Activated T-helper 2 cell treated with anti-CD3 and anti-CD28 coated beads, Interferon-gamma antibody, Interleukin-2, Interleukin-4, amounts not matched to agents 10 μg/mL and 5 μg/mL and 100 μg/mL, durations not matched to agents 14 hours and 24 hours and 36 hours (primary cell): ENCODE measurements at regions not wholly inside any gene's neighbourhood (a gene's known extent, or its start where the extent isn't known, plus 50 kb on each side); places are given as distances from the start of the nearest gene placed in this dataset.
"Not testable (repeated sequence)": the region's sequence is repeated elsewhere in the genome, so short reads cannot be mapped to it uniquely, and the experiment has no call there.

ENCODE experiments used
- DNase-seq: peaks from one replicate; pipeline ENCODE4 v3.0.0; 2021; ENCODE audit warnings: low spot score
- H3K27ac Mint-ChIP-seq: one replicate; pipeline ENCODE4 v1.8.0; 2021; ENCODE audit warnings: mixed read lengths
- H3K27me3 Mint-ChIP-seq: one replicate; pipeline ENCODE4 v1.8.0; 2021; ENCODE audit warnings: low read depth, mixed read lengths
- H3K36me3 Mint-ChIP-seq: one replicate; pipeline ENCODE4 v1.8.0; 2021; ENCODE audit warnings: low read depth, mixed read lengths
- H3K4me1 Mint-ChIP-seq: one replicate; pipeline ENCODE4 v1.8.0; 2021; ENCODE audit warnings: low read depth, mixed read lengths
- H3K4me3 Mint-ChIP-seq: one replicate; pipeline ENCODE4 v1.8.0; 2021; ENCODE audit warnings: low read depth, mild to moderate bottlenecking, moderate library complexity, mixed read lengths
- H3K9me3 Mint-ChIP-seq: one replicate; pipeline ENCODE4 v1.8.0; 2021; ENCODE audit warnings: mixed read lengths
- intact Hi-C: fragments of 100-400 bp; cut with micrococcal nuclease; formaldehyde crosslinking; loops from one replicate; pipeline ENCODE4 v1.15.1; 2023

DNA sequence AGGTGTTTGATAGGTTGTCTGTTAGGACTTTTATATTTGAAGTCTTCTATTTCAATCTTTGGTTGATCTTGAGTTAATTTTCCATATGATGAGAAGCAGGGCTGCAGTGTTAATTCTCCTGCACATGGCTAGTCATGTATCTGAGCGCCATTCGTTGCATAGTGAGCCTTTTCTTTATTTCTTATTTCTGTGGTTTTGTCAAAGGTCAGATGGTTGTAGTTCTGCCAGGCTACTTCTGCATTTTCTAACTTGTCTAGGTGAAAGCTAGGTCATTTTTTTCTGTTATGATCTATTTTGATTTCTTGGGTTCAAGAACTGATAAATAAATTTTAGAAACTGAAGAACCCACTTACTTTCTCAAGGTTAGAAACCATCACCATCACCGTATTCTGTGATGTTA lies 56.7 kb downstream of the CCDC74A start:
- intact Hi-C loops, result no loop called here
- Mint-ChIP-seq H3K4me1 (no peaks in the 10 kb centered on the region), H3K9me3 (no peaks in the 10 kb centered on the region), H3K27ac (no peak overlapping the region), H3K36me3 (no peaks in the 10 kb centered on the region), H3K27me3 (peaks cover 8% of the 10 kb centered on the region), H3K4me3 (no peak overlapping the region)
- no peak for DNase-seq

DNA sequence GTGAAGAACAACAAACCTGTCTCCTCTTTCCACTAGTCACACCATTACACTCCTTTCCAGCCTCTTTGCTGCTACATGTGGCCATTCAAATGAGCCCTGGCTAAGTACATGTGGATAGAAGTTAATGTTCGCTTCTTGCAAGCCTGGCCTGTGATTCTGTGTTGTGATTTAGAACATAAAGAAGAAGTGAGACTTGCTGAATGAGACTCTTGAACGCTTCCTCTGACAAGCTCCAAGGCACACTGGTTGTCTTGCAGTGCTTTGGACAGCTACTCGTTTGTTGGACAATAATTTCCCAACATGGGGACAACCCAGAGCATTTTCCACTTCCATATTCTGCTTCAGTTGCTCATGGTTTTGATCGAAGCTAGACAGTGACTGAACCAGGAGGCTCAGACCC lies 57.3 kb downstream of the CCDC74A start:
- no peaks in the 10 kb centered on the region for H3K9me3 Mint-ChIP-seq
- H3K4me3 Mint-ChIP-seq, result no peak overlapping the region
- H3K27me3 Mint-ChIP-seq, result peaks cover 8% of the 10 kb centered on the region

GRCh38 chr2:131588152-131588873 lies 60.6 kb downstream of the CCDC74A start:
- Mint-ChIP-seq H3K4me3 (no peak overlapping the region), H3K4me1 (no peaks in the 10 kb centered on the region), H3K27ac (no peak overlapping the region), H3K36me3 (no peaks in the 10 kb centered on the region), H3K9me3 (no peaks in the 10 kb centered on the region), H3K27me3 (peaks cover 8% of the 10 kb centered on the region)
- DNase-seq, result no peak
- intact Hi-C loops, result no loop called here

More for the DNA sequence above, 57.3 kb downstream of the CCDC74A start:
- DNase-seq, result no peak
- H3K4me1 Mint-ChIP-seq, result no peaks in the 10 kb centered on the region
- H3K27ac Mint-ChIP-seq, result no peak overlapping the region
- no peaks in the 10 kb centered on the region for H3K36me3 Mint-ChIP-seq
- intact Hi-C loops, result no loop called here

DNA sequence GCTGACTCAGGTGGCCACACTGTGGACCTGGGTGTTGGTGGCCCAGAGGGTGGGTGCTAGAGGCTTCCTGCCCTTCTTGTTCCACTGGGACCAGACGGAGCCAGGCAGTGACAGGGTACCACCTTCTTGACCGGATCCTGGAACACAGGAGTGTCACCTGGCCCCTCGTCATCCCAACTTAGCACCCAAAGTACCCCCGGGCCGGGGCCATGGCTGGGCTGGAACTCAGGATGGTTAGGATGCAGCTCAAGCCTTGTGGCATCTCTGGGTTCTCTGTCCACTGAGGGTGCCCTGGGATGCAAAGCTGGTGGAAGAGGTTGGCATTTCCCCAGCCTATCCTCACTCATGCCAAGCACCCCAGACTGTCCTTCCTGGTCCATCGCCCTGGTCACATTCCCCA lies 61.4 kb downstream of the CCDC74A start:
- H3K36me3 Mint-ChIP-seq, intact Hi-C loops, H3K4me3 Mint-ChIP-seq, H3K4me1 Mint-ChIP-seq, DNase-seq, H3K27me3 Mint-ChIP-seq, H3K27ac Mint-ChIP-seq, H3K9me3 Mint-ChIP-seq: not testable (repeated sequence)

DNA sequence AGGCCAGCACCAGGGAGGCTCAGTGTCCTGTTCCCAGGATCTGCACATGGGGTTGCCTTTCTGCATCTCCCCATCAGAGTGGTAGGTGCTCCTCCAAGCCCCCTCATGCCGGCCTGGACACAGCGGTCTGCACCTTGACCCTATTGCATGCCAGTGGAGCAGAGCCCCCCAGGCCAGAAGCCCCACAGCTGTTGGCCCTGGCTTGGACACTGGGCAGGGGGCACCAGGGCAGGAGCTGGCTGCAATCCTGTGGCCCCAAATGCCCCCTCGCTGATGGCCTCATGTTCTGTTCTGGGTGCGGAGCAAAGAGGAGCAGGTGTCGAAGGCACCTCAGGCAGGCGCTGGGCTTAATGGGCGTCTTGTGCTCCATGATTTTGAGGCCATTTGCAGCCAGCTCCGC lies 62.7 kb downstream of the CCDC74A start:
- H3K4me1 Mint-ChIP-seq, result no peaks in the 10 kb centered on the region
- no peak overlapping the region for H3K27ac Mint-ChIP-seq

DNA sequence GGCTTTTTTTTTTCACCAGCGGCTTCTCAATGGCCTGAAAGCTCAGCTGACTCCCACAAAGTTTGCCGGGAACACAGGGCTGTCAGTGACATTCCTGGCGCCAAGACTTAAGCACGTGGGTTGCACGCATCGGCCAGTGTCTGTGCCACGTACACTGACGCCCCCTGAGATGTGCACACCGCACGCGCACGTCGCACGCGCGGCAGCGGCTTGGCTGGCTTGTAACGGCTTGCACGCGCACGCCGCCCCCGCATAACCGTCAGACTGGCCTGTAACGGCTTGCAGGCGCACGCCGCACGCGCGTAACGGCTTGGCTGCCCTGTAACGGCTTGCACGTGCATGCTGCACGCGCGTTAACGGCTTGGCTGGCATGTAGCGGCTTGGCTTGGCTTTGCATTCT lies 63.2 kb downstream of the CCDC74A start:
- DNase-seq, result no peak
- intact Hi-C loops, result no loop called here
- H3K4me3 Mint-ChIP-seq, result no peak overlapping the region
- H3K36me3 Mint-ChIP-seq, result no peaks in the 10 kb centered on the region
- H3K4me1 Mint-ChIP-seq, result no peaks in the 10 kb centered on the region
- no peak overlapping the region for H3K27ac Mint-ChIP-seq
- H3K27me3 Mint-ChIP-seq, result peaks cover 4% of the 10 kb centered on the region
- no peaks in the 10 kb centered on the region for H3K9me3 Mint-ChIP-seq

More for the DNA sequence above, 62.7 kb downstream of the CCDC74A start:
- H3K4me3 Mint-ChIP-seq, result no peak overlapping the region
- DNase-seq, result no peak
- no peaks in the 10 kb centered on the region for H3K36me3 Mint-ChIP-seq
- no peaks in the 10 kb centered on the region for H3K9me3 Mint-ChIP-seq
- intact Hi-C loops, result no loop called here
- H3K27me3 Mint-ChIP-seq, result peaks cover 3% of the 10 kb centered on the region

GRCh38 chr2:131596561-131596960 lies 68.9 kb downstream of the CCDC74A start:
- peaks cover 10% of the 10 kb centered on the region for H3K27me3 Mint-ChIP-seq
- H3K4me1 Mint-ChIP-seq, DNase-seq, H3K36me3 Mint-ChIP-seq, H3K27ac Mint-ChIP-seq, H3K9me3 Mint-ChIP-seq, H3K4me3 Mint-ChIP-seq, intact Hi-C loops: not testable (repeated sequence)

DNA sequence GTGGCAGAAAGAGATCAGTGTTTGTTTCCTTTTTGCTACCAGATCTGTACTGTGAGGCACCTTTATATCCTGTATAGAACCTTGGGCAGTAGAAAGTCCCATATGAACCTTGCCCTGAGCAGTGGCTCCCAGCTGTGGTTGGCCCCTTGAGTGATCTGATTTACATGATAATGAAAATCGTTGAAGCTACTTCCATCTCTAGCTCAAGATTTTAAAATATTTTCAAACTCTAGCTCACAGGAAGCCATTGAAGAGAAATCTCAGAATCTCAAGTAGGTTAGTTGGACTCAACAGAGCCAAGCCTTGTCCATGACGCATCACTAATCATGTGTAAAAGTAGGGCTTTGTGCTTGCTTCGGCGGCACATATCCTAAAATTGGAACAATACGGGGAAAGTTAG lies 74.8 kb downstream of the CCDC74A start:
- intact Hi-C loops, H3K27ac Mint-ChIP-seq, DNase-seq, H3K4me3 Mint-ChIP-seq, H3K4me1 Mint-ChIP-seq, H3K36me3 Mint-ChIP-seq, H3K9me3 Mint-ChIP-seq: not testable (repeated sequence)
- H3K27me3 Mint-ChIP-seq, result peaks cover 15% of the 10 kb centered on the region

DNA sequence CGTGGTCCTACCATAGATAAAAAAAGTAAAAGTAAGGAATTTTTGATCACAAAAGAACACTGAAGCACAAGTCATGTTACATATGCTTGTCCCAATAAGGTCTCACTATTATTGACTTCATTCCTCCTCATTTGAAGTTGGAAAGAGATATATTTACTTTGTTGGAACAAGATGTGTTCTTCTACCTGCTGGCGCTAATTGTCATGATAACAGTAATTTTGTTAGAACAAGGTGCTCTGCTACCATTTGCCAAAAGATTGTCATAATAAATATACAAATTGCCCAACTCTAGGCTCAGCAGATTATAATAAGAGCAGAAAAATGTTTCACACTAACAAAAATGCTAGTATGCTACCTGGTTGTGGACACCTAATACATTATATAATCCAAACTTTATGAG lies 77.0 kb downstream of the CCDC74A start:
- H3K27me3 Mint-ChIP-seq, result peaks cover 14% of the 10 kb centered on the region
- H3K4me3 Mint-ChIP-seq, DNase-seq, intact Hi-C loops, H3K4me1 Mint-ChIP-seq, H3K9me3 Mint-ChIP-seq, H3K27ac Mint-ChIP-seq, H3K36me3 Mint-ChIP-seq: not testable (repeated sequence)

- DNase-seq, H3K4me3 Mint-ChIP-seq, H3K36me3 Mint-ChIP-seq, intact Hi-C loops, H3K4me1 Mint-ChIP-seq, H3K27ac Mint-ChIP-seq, H3K9me3 Mint-ChIP-seq: not testable (repeated sequence)
- H3K27me3 Mint-ChIP-seq, result peaks cover 14% of the 10 kb centered on the region
Measured at GRCh38 chr2:131606366-131606765, 78.7 kb downstream of the CCDC74A start.

DNA sequence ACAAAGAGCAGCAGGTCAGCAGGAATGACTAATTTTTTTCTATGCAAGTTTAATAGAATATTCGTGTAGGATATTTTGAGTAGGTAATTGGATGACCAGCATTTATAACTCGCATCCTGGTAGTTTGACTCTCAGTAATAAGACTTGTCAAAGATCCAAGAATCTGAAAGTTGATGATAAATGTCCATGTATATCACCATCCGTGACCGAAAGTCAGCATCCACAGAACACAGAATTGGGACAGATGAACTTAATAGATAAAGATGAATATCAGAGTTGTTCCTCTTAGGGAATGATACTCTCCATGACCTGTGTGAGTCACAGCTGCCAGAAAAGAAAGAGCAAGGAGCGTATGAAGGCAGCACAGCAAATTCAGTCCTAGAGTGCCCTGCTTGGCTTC lies 79.4 kb downstream of the CCDC74A start:
- H3K4me1 Mint-ChIP-seq, H3K36me3 Mint-ChIP-seq, intact Hi-C loops, H3K27ac Mint-ChIP-seq, H3K4me3 Mint-ChIP-seq, H3K9me3 Mint-ChIP-seq, DNase-seq: not testable (repeated sequence)
- H3K27me3 Mint-ChIP-seq, result peaks cover 14% of the 10 kb centered on the region

GRCh38 chr2:131614539-131614938 lies 86.9 kb downstream of the CCDC74A start:
- H3K27ac Mint-ChIP-seq, H3K4me3 Mint-ChIP-seq, H3K36me3 Mint-ChIP-seq, H3K27me3 Mint-ChIP-seq, H3K4me1 Mint-ChIP-seq, H3K9me3 Mint-ChIP-seq, DNase-seq, intact Hi-C loops: not testable (repeated sequence)

GRCh38 chr2:131618320-131618719 lies 90.6 kb downstream of the CCDC74A start:
- H3K4me1 Mint-ChIP-seq, H3K27ac Mint-ChIP-seq, intact Hi-C loops, H3K9me3 Mint-ChIP-seq, H3K27me3 Mint-ChIP-seq, H3K36me3 Mint-ChIP-seq, H3K4me3 Mint-ChIP-seq, DNase-seq: not testable (repeated sequence)

DNA sequence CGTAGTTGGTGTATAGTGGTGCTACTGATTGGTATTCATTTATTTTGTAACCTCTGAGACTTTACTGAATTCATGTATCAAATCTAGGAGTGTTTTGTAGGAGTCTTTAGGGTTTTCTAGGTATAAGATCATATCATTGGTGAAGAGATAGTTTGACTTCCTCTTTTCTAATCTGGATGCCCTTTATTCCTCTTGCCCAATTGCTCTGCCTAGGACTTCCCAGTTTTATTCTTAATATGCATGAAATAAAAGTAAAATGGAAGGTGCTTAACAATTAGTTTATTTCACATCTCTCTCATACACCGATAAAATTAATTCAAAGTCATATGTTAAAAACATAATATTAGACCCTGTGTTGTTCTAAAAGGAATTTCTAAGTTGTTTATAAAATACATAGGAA lies 95.2 kb downstream of the CCDC74A start:
- H3K9me3 Mint-ChIP-seq, H3K27me3 Mint-ChIP-seq, H3K4me3 Mint-ChIP-seq, DNase-seq, H3K36me3 Mint-ChIP-seq, H3K27ac Mint-ChIP-seq, H3K4me1 Mint-ChIP-seq, intact Hi-C loops: not testable (repeated sequence)
